ENCODE measurements at regions not wholly inside any gene's neighbourhood (a gene's known extent, or its start where the extent isn't known, plus 50 kb on each side); places are given as distances from the start of the nearest gene placed in this dataset.

- TF ChIP-seq CTCF (IDR thresholded peaks at IDR 0.05; ENCODE audit: low read depth, low read length), result no peak
- peak; percentile 86 to 99 for DNase-seq (ENCODE audit: low read depth in 2 of 2)
- H3K4me3 ChIP-seq (replicated peaks in 1 of 2; ENCODE audit: low read depth in 2 of 2, low read length in 2 of 2), result no peak overlapping the region
Measured at GRCh38 chr1:184296466-184297243, 90.2 kb upstream of the C1orf21 start.

DNA sequence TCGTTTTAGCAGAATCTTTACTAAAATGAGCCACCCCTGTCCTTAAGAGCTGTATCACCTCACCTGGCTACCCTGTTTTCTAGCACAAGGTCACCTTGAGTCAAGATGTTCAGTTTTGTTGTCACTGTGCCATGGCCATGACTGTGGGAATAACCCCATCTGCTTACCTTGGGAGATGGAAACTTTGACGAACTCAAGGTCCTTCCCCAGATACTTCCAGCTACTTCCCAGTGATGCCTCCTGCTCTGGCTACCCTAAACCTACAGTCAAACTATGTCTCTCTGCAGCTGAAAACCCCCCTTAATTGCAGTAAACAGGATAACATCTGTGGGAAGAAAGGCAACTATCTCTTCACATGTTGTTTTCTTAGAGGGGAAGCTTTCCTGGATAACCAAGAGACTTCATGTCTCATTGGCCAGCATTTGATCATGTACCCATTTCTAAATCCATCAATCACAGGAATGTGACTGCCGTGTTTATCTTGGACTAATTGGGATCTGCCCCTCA, 89.5 kb upstream of the C1orf21 start:
- DNase-seq (ENCODE audit: low read depth in 2 of 2), result no peak
- no peak for TF ChIP-seq CTCF (IDR thresholded peaks at IDR 0.05; ENCODE audit: low read depth, low read length)
- H3K4me3 ChIP-seq (replicated peaks in 1 of 2; ENCODE audit: low read depth in 2 of 2, low read length in 2 of 2), result no peak overlapping the region

GRCh38 chr1:184298440-184299405, 88.1 kb upstream of the C1orf21 start:
- no peak overlapping the region for H3K4me3 ChIP-seq (replicated peaks in 1 of 2; ENCODE audit: low read depth in 2 of 2, low read length in 2 of 2)
- DNase-seq (ENCODE audit: low read depth in 2 of 2), result peak in 1 of 2 donors; percentile 9
- TF ChIP-seq CTCF (IDR thresholded peaks at IDR 0.05; ENCODE audit: low read depth, low read length), result no peak

GRCh38 chr1:184299406-184299790, 87.4 kb upstream of the C1orf21 start:
- TF ChIP-seq CTCF (IDR thresholded peaks at IDR 0.05; ENCODE audit: low read depth, low read length), result no peak
- no peak overlapping the region for H3K4me3 ChIP-seq (replicated peaks in 1 of 2; ENCODE audit: low read depth in 2 of 2, low read length in 2 of 2)
- peak; percentile 73 to 90 for DNase-seq (ENCODE audit: low read depth in 2 of 2)

DNA sequence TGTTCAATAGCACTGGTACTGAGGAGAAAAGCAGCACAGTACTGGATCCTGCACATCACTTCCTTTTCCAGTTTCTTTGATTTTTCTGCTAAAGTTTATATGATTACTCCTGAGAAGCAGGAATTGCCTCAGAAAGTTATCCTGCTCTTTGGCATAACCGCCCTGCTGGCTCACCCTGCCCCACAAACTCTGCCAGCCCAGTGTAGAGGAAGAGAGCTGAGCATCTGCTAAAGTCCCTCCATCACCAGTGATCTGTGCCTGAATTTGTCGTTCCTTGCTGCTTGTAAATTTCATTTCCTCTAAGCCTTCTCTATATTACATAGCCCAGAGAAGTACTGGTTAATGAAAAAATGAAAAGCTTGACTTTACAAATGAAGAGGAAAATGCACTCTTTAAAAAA, 87.0 kb upstream of the C1orf21 start:
- no peak for TF ChIP-seq CTCF (IDR thresholded peaks at IDR 0.05; ENCODE audit: low read depth, low read length)
- H3K4me3 ChIP-seq (replicated peaks in 1 of 2; ENCODE audit: low read depth in 2 of 2, low read length in 2 of 2), result no peak overlapping the region
- no peak for DNase-seq (ENCODE audit: low read depth in 2 of 2)

- TF ChIP-seq CTCF (IDR thresholded peaks at IDR 0.05; ENCODE audit: low read depth, low read length), result no peak
- peak in 1 of 2 donors; percentile 53 for DNase-seq (ENCODE audit: low read depth in 2 of 2)
Measured at GRCh38 chr1:184300446-184300845, 86.4 kb upstream of the C1orf21 start.

More at GRCh38 chr1:184300446-184300845, 86.4 kb upstream of the C1orf21 start:
- H3K4me3 ChIP-seq (replicated peaks in 1 of 2; ENCODE audit: low read depth in 2 of 2, low read length in 2 of 2), result no peak overlapping the region
